ENCODE measurements at regions not wholly inside any gene's neighbourhood (a gene's known extent, or its start where the extent isn't known, plus 50 kb on each side); places are given as distances from the start of the nearest gene placed in this dataset.

DNA sequence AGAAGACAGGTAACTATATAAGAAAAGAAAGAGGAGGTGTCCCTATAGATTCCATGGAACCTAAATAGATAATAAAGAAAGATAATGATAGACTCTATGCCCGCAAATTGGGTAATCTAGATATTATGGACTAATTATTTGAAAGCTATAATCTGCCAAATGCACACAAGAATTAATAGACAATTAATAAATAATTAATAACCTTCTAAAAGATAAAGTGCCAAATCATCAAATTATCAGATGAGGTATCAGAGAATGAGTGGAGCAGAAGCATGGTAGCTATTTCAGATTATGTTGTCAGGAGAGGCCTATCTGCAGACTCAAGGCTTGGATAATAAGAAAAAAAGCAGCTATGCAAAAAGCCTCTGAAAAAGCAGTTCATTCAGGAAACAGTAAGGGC, 1120.8 kb downstream of the PLA2G4A start:
- Mint-ChIP-seq H3K4me1 (ENCODE audit: low read depth) (no peaks in the 10 kb centered on the region), H3K4me3 (no peak overlapping the region), H3K9me3 (peaks cover 32% of the 10 kb centered on the region), H3K27me3 (ENCODE audit: low read depth) (no peaks in the 10 kb centered on the region), H3K27ac (no peak overlapping the region), H3K36me3 (ENCODE audit: low read depth) (no peaks in the 10 kb centered on the region)

DNA sequence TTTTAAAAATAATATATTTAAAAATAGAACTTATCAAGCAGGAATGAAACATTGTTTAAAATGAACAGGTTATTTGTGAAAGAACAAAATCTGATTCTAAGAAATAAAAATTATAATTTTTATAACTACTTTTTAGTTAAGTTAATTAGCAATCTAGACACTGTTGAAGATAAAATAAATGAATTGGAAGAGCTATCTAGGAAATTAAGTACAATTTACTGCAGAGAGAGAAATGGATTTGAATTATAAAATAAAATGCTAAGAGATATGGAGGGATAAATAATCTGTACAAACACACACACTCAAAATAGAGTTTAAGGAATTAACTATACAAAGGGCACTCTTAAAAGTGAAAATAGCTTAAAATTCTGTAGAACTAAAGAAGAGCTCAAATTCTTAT, 1123.1 kb downstream of the PLA2G4A start:
- Mint-ChIP-seq H3K4me1 (ENCODE audit: low read depth) (no peaks in the 10 kb centered on the region), H3K9me3 (peaks cover 21% of the 10 kb centered on the region), H3K27me3 (ENCODE audit: low read depth) (no peaks in the 10 kb centered on the region), H3K4me3 (no peak overlapping the region), H3K36me3 (ENCODE audit: low read depth) (no peaks in the 10 kb centered on the region), H3K27ac (no peak overlapping the region)

GRCh38 chr1:187952446-187952845, 1123.7 kb downstream of the PLA2G4A start:
- H3K27ac Mint-ChIP-seq = no peak overlapping the region
- no peaks in the 10 kb centered on the region for H3K36me3 Mint-ChIP-seq (ENCODE audit: low read depth)
- H3K4me3 Mint-ChIP-seq = no peak overlapping the region
- H3K27me3 Mint-ChIP-seq (ENCODE audit: low read depth) = no peaks in the 10 kb centered on the region
- no peaks in the 10 kb centered on the region for H3K4me1 Mint-ChIP-seq (ENCODE audit: low read depth)
- peaks cover 16% of the 10 kb centered on the region for H3K9me3 Mint-ChIP-seq

GRCh38 chr1:187956975-187957374, 1128.2 kb downstream of the PLA2G4A start:
- H3K27ac Mint-ChIP-seq = no peak overlapping the region

GRCh38 chr1:187958207-187958606, 1129.5 kb downstream of the PLA2G4A start:
- H3K4me1 Mint-ChIP-seq (ENCODE audit: low read depth) = no peaks in the 10 kb centered on the region
- H3K27me3 Mint-ChIP-seq (ENCODE audit: low read depth) = no peaks in the 10 kb centered on the region
- H3K27ac Mint-ChIP-seq = no peak overlapping the region
- no peak overlapping the region for H3K4me3 Mint-ChIP-seq
- no peaks in the 10 kb centered on the region for H3K36me3 Mint-ChIP-seq (ENCODE audit: low read depth)
- H3K9me3 Mint-ChIP-seq = no peaks in the 10 kb centered on the region

More at GRCh38 chr1:187956975-187957374, 1128.2 kb downstream of the PLA2G4A start:
- Mint-ChIP-seq H3K36me3 (ENCODE audit: low read depth) (no peaks in the 10 kb centered on the region), H3K9me3 (no peaks in the 10 kb centered on the region), H3K4me1 (ENCODE audit: low read depth) (no peaks in the 10 kb centered on the region), H3K27me3 (ENCODE audit: low read depth) (no peaks in the 10 kb centered on the region), H3K4me3 (no peak overlapping the region)

DNA sequence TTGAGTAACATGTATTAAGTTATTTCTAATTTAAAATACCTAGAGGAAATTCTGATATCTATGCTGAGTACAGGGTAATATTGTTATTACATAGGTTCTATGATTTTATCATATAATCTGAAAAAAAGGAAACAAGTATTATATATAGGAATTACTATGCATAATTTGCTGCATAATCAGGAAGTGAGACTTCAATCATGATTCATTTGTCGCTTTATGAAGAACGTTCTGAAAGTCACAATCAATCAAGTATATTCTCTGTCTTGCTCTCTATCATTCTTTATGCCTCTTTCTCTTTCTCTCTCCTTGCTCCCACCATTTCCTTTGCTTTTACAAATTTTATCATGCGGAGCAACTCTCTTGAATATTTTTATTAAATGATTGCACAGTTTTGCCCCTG, 1130.3 kb downstream of the PLA2G4A start:
- Mint-ChIP-seq H3K36me3 (ENCODE audit: low read depth) (no peaks in the 10 kb centered on the region), H3K27ac (no peak overlapping the region), H3K27me3 (ENCODE audit: low read depth) (no peaks in the 10 kb centered on the region), H3K4me1 (ENCODE audit: low read depth) (no peaks in the 10 kb centered on the region), H3K4me3 (no peak overlapping the region), H3K9me3 (peaks cover 4% of the 10 kb centered on the region)

DNA sequence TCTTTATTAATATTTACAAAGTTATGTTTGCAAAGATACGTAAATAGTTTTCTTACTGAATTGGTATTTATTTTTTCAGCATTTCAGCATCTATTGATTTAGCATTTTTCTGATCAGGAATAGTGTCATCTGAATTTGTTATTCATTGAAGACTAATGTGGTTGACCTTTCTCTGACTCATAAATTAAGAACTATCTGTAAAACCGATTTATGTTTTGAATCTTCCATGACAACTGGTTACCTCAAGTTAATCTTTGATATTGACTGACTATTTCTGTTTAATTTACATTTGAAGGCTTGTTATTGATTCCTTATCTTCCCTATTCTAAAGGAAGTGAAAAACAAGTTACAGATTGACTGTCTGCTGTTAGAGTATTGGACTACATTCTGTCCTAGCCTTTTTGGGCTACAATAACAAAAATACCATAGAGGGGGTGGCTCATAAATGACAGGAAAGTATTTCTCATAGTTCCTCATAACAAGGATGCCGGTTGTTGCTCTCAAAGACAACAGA, 1131.4 kb downstream of the PLA2G4A start:
- Mint-ChIP-seq H3K4me1 (ENCODE audit: low read depth) (no peaks in the 10 kb centered on the region), H3K9me3 (peaks cover 4% of the 10 kb centered on the region), H3K27ac (no peak overlapping the region), H3K4me3 (no peak overlapping the region), H3K36me3 (ENCODE audit: low read depth) (no peaks in the 10 kb centered on the region), H3K27me3 (ENCODE audit: low read depth) (no peaks in the 10 kb centered on the region)

DNA sequence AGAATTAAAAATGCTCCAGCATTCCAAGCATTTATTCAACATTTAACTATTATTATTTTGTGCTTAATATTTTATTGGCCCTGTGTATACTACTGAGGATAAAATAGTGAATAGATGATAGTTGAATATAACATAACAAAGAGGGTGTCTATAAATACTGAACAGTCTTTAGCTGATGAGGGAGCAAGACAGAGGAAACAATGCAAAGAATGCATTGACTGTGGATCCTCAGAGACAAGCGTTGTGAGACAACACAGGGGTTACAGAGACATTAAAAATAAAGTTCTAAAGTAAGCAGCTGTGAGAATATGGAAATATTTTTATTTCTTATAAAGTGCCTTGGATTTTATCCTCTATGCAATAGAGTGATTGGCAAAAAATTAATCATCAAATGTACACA, 1133.1 kb downstream of the PLA2G4A start:
- Mint-ChIP-seq H3K4me3 (no peak overlapping the region), H3K4me1 (ENCODE audit: low read depth) (no peaks in the 10 kb centered on the region), H3K27ac (no peak overlapping the region), H3K36me3 (ENCODE audit: low read depth) (no peaks in the 10 kb centered on the region), H3K9me3 (peaks cover 4% of the 10 kb centered on the region), H3K27me3 (ENCODE audit: low read depth) (no peaks in the 10 kb centered on the region)

GRCh38 chr1:187971851-187972250, 1143.1 kb downstream of the PLA2G4A start:
- Mint-ChIP-seq H3K4me1 (ENCODE audit: low read depth) (no peaks in the 10 kb centered on the region), H3K36me3 (ENCODE audit: low read depth) (no peaks in the 10 kb centered on the region), H3K27ac (no peak overlapping the region), H3K4me3 (no peak overlapping the region), H3K27me3 (ENCODE audit: low read depth) (no peaks in the 10 kb centered on the region), H3K9me3 (no peaks in the 10 kb centered on the region)

GRCh38 chr1:187977298-187977697, 1148.5 kb downstream of the PLA2G4A start:
- H3K27me3 Mint-ChIP-seq (ENCODE audit: low read depth) = no peaks in the 10 kb centered on the region
- H3K4me1 Mint-ChIP-seq (ENCODE audit: low read depth) = no peaks in the 10 kb centered on the region
- H3K36me3 Mint-ChIP-seq (ENCODE audit: low read depth) = no peaks in the 10 kb centered on the region
- H3K27ac Mint-ChIP-seq = no peak overlapping the region
- H3K9me3 Mint-ChIP-seq = peaks cover 5% of the 10 kb centered on the region
- no peak overlapping the region for H3K4me3 Mint-ChIP-seq

GRCh38 chr1:187985145-187985896, 1156.6 kb downstream of the PLA2G4A start:
- H3K4me1 Mint-ChIP-seq (ENCODE audit: low read depth) = no peaks in the 10 kb centered on the region
- H3K27ac Mint-ChIP-seq = no peak overlapping the region
- H3K9me3 Mint-ChIP-seq = no peaks in the 10 kb centered on the region
- H3K4me3 Mint-ChIP-seq = no peak overlapping the region
- no peaks in the 10 kb centered on the region for H3K27me3 Mint-ChIP-seq (ENCODE audit: low read depth)
- H3K36me3 Mint-ChIP-seq (ENCODE audit: low read depth) = no peaks in the 10 kb centered on the region

DNA sequence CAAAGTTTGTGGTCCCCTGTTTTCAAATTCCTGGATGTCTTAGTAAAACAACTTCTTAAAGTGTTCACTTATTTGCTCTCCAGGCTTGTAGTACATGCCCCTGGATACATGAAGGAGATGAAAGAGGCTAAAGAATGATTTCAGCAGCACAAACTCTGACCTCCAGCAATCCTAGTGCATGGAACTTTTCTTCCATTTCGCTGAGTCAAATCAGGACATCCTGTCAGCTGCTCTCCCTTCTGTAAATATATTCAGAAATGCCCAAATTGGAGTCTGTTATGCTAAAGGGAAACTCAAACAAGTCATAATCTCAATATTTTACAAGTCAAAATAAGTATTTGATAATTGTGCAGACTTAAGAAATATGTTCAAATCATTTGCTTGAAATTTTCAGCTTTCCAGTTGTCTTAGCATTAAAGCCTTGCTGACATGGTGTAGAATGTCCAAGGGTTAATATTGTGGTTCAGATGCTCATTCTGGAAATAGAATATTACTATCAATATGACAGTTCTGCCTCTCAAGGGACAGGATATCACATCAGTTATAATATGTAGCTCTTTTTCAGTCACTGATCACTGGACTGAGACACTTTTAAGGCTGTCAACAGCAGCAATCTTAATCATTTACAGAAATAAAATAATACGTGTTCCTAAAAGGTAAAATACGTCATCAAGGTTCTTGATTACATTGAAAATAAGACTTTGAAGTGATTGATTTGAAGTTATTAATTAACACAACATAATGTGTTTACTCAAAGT, 1157.3 kb downstream of the PLA2G4A start:
- Mint-ChIP-seq H3K36me3 (ENCODE audit: low read depth) (no peaks in the 10 kb centered on the region), H3K27ac (no peak overlapping the region), H3K27me3 (ENCODE audit: low read depth) (no peaks in the 10 kb centered on the region), H3K9me3 (no peaks in the 10 kb centered on the region), H3K4me3 (no peak overlapping the region), H3K4me1 (ENCODE audit: low read depth) (no peaks in the 10 kb centered on the region)

DNA sequence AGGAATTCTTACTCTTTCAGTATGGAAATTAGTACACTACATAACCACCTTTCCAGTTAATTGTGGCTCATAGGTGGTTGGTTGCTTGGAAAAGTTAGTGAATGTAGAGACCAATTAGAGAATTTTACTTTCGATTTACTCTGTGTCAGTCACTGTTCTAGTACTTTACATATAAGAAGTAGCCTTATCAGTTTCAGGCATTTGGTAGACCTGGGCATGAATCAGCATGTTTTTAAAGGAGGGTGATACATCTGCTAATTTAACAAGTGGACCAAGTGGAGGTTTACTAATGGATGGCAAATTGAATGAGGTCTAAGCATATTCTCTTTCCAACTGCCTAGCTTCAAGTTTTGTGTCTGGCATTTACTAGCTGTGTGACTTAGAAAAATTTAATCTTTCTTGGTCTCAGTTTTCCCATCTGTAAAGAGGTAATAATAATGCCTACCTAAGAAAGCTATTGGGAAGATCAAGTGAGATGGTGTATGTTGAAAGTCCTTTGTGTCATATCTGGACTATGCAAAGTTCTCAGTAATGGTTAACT, 1158.6 kb downstream of the PLA2G4A start:
- Mint-ChIP-seq H3K27me3 (ENCODE audit: low read depth) (no peaks in the 10 kb centered on the region), H3K4me3 (no peak overlapping the region), H3K4me1 (ENCODE audit: low read depth) (no peaks in the 10 kb centered on the region), H3K36me3 (ENCODE audit: low read depth) (no peaks in the 10 kb centered on the region), H3K27ac (no peak overlapping the region), H3K9me3 (no peaks in the 10 kb centered on the region)

DNA sequence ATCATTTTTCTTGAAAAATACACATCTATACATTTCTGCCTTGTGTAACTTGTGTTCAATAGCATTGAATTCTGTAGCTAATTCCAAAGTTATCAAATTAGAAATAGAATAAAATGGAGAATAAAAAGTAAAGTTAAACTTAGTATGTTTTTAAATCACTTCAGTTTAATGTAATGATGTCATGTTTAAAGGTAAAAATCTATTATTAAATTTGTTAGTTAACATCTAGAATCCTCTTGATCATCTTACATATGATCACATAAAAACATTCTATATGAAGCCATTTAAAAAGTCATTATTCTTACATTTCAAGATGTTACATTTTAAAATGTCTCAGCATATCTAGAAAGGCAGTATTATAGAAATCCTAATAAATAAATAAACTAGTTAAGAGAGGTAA, 1163.2 kb downstream of the PLA2G4A start:
- H3K36me3 Mint-ChIP-seq (ENCODE audit: low read depth) = no peaks in the 10 kb centered on the region
- H3K27me3 Mint-ChIP-seq (ENCODE audit: low read depth) = no peaks in the 10 kb centered on the region
- no peak overlapping the region for H3K4me3 Mint-ChIP-seq
- no peaks in the 10 kb centered on the region for H3K4me1 Mint-ChIP-seq (ENCODE audit: low read depth)
- no peaks in the 10 kb centered on the region for H3K9me3 Mint-ChIP-seq
- no peak overlapping the region for H3K27ac Mint-ChIP-seq

DNA sequence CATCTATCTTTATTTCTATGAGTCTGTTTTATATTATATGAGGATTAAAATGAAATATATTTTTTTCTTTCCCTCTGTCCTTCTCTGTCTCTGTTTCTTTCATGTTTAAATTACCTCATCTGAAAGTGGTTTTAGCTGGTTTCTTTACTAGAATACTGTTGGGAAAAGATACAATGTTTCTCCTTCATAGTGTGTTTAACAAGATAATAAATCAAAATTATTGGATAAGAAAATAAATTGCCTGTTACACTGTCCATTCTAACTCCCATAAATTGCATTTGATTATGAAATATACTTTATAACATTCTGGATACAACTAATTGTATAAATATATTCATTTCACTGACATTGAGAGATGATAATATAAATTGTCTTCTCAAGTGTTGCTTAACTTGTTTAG, 1168.0 kb downstream of the PLA2G4A start:
- H3K27ac Mint-ChIP-seq = no peak overlapping the region
- H3K27me3 Mint-ChIP-seq (ENCODE audit: low read depth) = no peaks in the 10 kb centered on the region
- H3K4me3 Mint-ChIP-seq = no peak overlapping the region
- no peaks in the 10 kb centered on the region for H3K9me3 Mint-ChIP-seq
- no peaks in the 10 kb centered on the region for H3K36me3 Mint-ChIP-seq (ENCODE audit: low read depth)
- H3K4me1 Mint-ChIP-seq (ENCODE audit: low read depth) = no peaks in the 10 kb centered on the region

Data from T-helper 1 cell treated with Interleukin-12 subunit alpha and Interleukin-12 subunit beta and Interleukin-4 antibody, amounts not matched to agents 30 μg/mL and 1 μg/mL, for 36 hours (primary cell).